Activated CD4-positive, alpha-beta memory T cell treated with anti-CD3 and anti-CD28 coated beads for 36 hours (primary cell): ENCODE measurements at regions not wholly inside any gene's neighbourhood (a gene's known extent, or its start where the extent isn't known, plus 50 kb on each side); places are given as distances from the start of the nearest gene placed in this dataset.
"Not testable (repeated sequence)": the region's sequence is repeated elsewhere in the genome, so short reads cannot be mapped to it uniquely, and the experiment has no call there.

Experiments
- CTCF ChIA-PET: fragments of 350-600 bp; sonication (Branson Sonifier 250); formaldehyde crosslinking; loops from one replicate; lab custom pipeline; 2021; ENCODE audit warnings: antibody characterized with exemption, inconsistent platforms; lab: Charles Lee
- POLR2A ChIA-PET: fragments of 350-600 bp; sonication (Branson Sonifier 250); formaldehyde crosslinking; loops from one replicate; lab custom pipeline; 2021; ENCODE audit warnings: antibody characterized with exemption; lab: Charles Lee
- DNase-seq: peaks from one replicate; pipeline ENCODE4 v3.0.0-alpha.2; 2020
- H3K27ac Mint-ChIP-seq: one replicate; pipeline ENCODE4 v1.8.0; 2021; ENCODE audit warnings: mixed read lengths
- H3K27me3 Mint-ChIP-seq: one replicate; pipeline ENCODE4 v1.8.0; 2021; ENCODE audit warnings: mixed read lengths
- H3K36me3 Mint-ChIP-seq: one replicate; pipeline ENCODE4 v1.8.0; 2021; ENCODE audit warnings: mixed read lengths
- H3K4me1 Mint-ChIP-seq: one replicate; pipeline ENCODE4 v1.8.0; 2021; ENCODE audit warnings: low read depth, mixed read lengths
- H3K4me3 Mint-ChIP-seq: one replicate; pipeline ENCODE4 v1.8.0; 2021; ENCODE audit warnings: mild to moderate bottlenecking, mixed read lengths
- H3K9me3 Mint-ChIP-seq: one replicate; pipeline ENCODE4 v1.8.0; 2021; ENCODE audit warnings: mixed read lengths
- intact Hi-C: fragments of 100-400 bp; cut with micrococcal nuclease; formaldehyde crosslinking; loops from one replicate; pipeline ENCODE4 v1.15.1; 2023

DNA sequence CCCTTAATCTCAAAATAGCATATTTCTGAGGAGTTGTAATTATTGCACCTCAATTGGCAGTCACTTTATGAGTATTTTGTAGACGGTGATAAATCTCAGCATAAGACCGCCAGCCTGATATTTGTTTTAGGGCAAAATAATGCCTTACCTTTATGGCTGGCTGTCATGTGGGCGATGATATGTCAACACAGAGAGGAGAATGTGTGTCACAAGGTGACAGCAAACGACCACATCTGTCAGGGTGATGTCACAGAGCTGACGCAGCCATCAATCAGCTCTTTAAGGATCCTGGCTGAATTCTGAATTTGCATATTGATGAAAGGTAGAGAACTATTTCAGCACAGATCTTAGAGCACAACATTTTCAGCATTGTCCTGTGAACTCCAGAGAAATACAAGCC lies 209.7 kb downstream of the CEP135 start:
- Mint-ChIP-seq H3K36me3 (no peaks in the 10 kb centered on the region), H3K27ac (no peak overlapping the region), H3K4me1 (no peaks in the 10 kb centered on the region), H3K27me3 (peaks cover 9% of the 10 kb centered on the region), H3K4me3 (no peak overlapping the region), H3K9me3 (no peaks in the 10 kb centered on the region)
- intact Hi-C loops: no loop called here
- CTCF ChIA-PET: no interaction called here
- peak; percentile 39 for DNase-seq
- POLR2A ChIA-PET: no interaction called here

GRCh38 chr4:56156141-56156540 lies 207.4 kb downstream of the CEP135 start:
- ChIA-PET CTCF (interaction anchor here (1.3 kb wide), 1 partner anchor 11 kb away, joined by 3 read pairs; no protein-coding TSS in a partner anchor), POLR2A (no interaction called here)
- no peak for DNase-seq
- no peaks in the 10 kb centered on the region for H3K4me1 Mint-ChIP-seq
- H3K9me3 Mint-ChIP-seq: no peaks in the 10 kb centered on the region
- H3K27ac Mint-ChIP-seq: no peak overlapping the region
- no peak overlapping the region for H3K4me3 Mint-ChIP-seq
- no peaks in the 10 kb centered on the region for H3K36me3 Mint-ChIP-seq
- intact Hi-C loops: no loop called here
- peaks cover 11% of the 10 kb centered on the region for H3K27me3 Mint-ChIP-seq

DNA sequence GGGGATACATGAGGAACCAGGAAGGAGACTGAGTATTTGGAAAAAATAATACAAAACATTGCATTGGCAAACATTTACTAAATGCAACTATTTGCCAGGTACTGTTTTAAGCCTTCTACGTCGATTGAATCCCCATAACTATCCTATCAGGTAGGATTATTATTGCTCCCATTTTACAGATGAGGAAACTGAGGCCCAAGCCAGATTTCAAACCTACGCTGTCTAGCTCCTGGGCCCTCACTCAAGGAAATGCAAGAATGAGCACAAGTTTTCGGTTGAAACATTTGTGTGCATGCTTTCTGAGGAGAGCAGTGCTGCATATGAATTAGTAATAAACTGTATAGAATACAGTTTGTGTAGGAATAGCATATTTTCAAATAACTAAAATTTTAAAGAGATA lies 206.7 kb downstream of the CEP135 start:
- no peaks in the 10 kb centered on the region for H3K36me3 Mint-ChIP-seq
- no peaks in the 10 kb centered on the region for H3K9me3 Mint-ChIP-seq
- intact Hi-C loops: no loop called here
- no peak for DNase-seq
- no peak overlapping the region for H3K4me3 Mint-ChIP-seq
- H3K4me1 Mint-ChIP-seq: no peaks in the 10 kb centered on the region
- ChIA-PET CTCF (interaction anchor here (1.3 kb wide), 1 partner anchor 10 kb away, joined by 3 read pairs; no protein-coding TSS in a partner anchor), POLR2A (no interaction called here)
- H3K27me3 Mint-ChIP-seq: peaks cover 11% of the 10 kb centered on the region
- no peak overlapping the region for H3K27ac Mint-ChIP-seq

DNA sequence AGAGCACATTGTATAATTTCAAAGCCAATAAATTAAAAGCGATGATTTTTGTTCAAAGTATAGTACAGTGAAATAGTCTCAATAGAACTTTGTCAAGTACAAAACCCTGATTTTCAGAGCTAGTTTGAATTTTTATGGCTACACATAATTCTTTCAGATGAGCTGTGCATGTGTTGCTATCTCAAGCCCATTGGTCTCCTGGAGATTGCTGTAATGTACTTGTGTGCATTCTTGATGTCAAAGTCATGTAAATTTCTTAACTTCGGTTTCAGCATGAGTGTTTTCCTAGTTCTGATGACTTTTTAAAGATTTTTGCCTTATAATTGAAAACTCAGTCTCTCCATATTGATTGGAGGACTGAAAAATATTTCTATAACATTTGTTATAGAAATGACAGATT lies 200.8 kb downstream of the CEP135 start:
- Mint-ChIP-seq H3K4me3 (no peak overlapping the region), H3K36me3 (no peaks in the 10 kb centered on the region), H3K27me3 (peaks cover 13% of the 10 kb centered on the region), H3K9me3 (no peaks in the 10 kb centered on the region), H3K4me1 (no peaks in the 10 kb centered on the region), H3K27ac (no peak overlapping the region)
- ChIA-PET POLR2A (no interaction called here), CTCF (interaction anchor here (1.6 kb wide), 1 partner anchor 201 kb away, joined by 4 read pairs; the partner anchor contains the start of gene CEP135)
- intact Hi-C loops: no loop called here
- DNase-seq: no peak

DNA sequence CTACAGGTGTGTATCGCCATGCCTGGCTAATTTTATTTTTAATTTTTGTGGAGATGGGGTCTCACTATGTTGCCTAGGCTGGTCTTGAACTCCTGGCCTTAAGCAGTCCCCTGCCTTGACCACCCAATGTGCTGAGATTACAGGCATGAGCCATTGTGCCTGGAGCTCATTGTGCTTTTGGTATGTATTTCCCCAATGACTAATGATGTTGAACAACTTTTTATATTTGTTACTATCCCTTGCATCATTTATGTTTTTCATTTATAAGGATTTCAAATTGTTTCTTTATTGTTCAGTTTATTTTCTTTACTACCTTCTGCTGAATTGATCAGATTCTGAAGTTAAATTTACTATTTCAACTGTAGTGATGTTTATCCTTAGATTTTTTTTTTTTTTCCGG lies 199.7 kb downstream of the CEP135 start:
- no peaks in the 10 kb centered on the region for H3K36me3 Mint-ChIP-seq
- no peak overlapping the region for H3K27ac Mint-ChIP-seq
- no peaks in the 10 kb centered on the region for H3K9me3 Mint-ChIP-seq
- intact Hi-C loops: no loop called here
- no peak for DNase-seq
- peaks cover 9% of the 10 kb centered on the region for H3K27me3 Mint-ChIP-seq
- H3K4me3 Mint-ChIP-seq: no peak overlapping the region
- ChIA-PET CTCF (no interaction called here), POLR2A (no interaction called here)
- H3K4me1 Mint-ChIP-seq: no peaks in the 10 kb centered on the region

- ChIA-PET POLR2A (no interaction called here), CTCF (no interaction called here)
- no peak for DNase-seq
- H3K27me3 Mint-ChIP-seq: peaks cover 6% of the 10 kb centered on the region
- intact Hi-C loops: no loop called here
- no peaks in the 10 kb centered on the region for H3K36me3 Mint-ChIP-seq
- no peak overlapping the region for H3K4me3 Mint-ChIP-seq
- no peaks in the 10 kb centered on the region for H3K4me1 Mint-ChIP-seq
- H3K27ac Mint-ChIP-seq: no peak overlapping the region
- no peaks in the 10 kb centered on the region for H3K9me3 Mint-ChIP-seq
Observed at GRCh38 chr4:56147371-56147770, 198.6 kb downstream of the CEP135 start.

GRCh38 chr4:56146956-56147355 lies 198.2 kb downstream of the CEP135 start:
- peaks cover 6% of the 10 kb centered on the region for H3K27me3 Mint-ChIP-seq
- POLR2A ChIA-PET: no interaction called here
- no peak overlapping the region for H3K4me3 Mint-ChIP-seq
- CTCF ChIA-PET: no interaction called here
- no peaks in the 10 kb centered on the region for H3K9me3 Mint-ChIP-seq
- H3K4me1 Mint-ChIP-seq: no peaks in the 10 kb centered on the region
- intact Hi-C loops: no loop called here
- no peaks in the 10 kb centered on the region for H3K36me3 Mint-ChIP-seq
- DNase-seq: no peak
- H3K27ac Mint-ChIP-seq: no peak overlapping the region

GRCh38 chr4:56142088-56142487 lies 193.3 kb downstream of the CEP135 start:
- intact Hi-C loops: no loop called here
- no peak overlapping the region for H3K27ac Mint-ChIP-seq
- no peaks in the 10 kb centered on the region for H3K9me3 Mint-ChIP-seq
- ChIA-PET POLR2A (no interaction called here), CTCF (no interaction called here)
- no peak overlapping the region for H3K4me3 Mint-ChIP-seq
- DNase-seq: no peak
- peaks cover 6% of the 10 kb centered on the region for H3K27me3 Mint-ChIP-seq
- H3K4me1 Mint-ChIP-seq: no peaks in the 10 kb centered on the region
- no peaks in the 10 kb centered on the region for H3K36me3 Mint-ChIP-seq

DNA sequence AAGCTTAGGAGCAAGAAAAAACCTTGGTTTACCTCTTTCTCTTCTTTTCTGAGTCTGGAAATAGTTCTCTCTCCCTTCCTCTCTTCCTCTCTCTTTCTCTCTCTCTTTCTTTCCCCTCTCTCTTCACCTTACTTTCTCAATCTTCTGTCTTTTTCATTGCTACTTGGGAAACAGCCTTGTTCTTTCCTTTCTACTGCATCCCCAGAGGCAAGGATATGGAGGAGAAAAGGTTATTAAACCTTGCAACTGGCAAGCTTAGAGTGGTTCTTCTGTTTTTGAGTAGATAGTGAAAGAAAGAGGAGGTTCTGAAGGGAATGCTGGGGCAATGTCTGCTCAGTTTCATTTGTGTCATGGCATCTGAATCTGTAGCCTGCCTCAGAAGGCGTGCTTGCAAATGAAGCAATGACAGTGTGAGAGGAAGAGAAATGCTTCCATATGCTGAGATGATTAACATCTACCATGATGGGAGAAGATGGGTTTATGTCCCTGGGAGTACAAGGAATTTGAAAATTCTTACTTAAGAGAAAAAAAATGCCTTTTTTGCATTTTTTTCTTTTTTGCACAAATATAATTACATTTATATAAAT lies 190.6 kb downstream of the CEP135 start:
- H3K27me3 Mint-ChIP-seq: no peaks in the 10 kb centered on the region
- no peak overlapping the region for H3K4me3 Mint-ChIP-seq
- no peaks in the 10 kb centered on the region for H3K9me3 Mint-ChIP-seq
- no peaks in the 10 kb centered on the region for H3K36me3 Mint-ChIP-seq
- ChIA-PET POLR2A (no interaction called here), CTCF (no interaction called here)
- H3K4me1 Mint-ChIP-seq: no peaks in the 10 kb centered on the region
- DNase-seq: no peak
- H3K27ac Mint-ChIP-seq: no peak overlapping the region
- intact Hi-C loops: no loop called here

- H3K27ac Mint-ChIP-seq, H3K36me3 Mint-ChIP-seq, H3K4me3 Mint-ChIP-seq, intact Hi-C loops, DNase-seq, POLR2A ChIA-PET, H3K9me3 Mint-ChIP-seq, CTCF ChIA-PET, H3K4me1 Mint-ChIP-seq, H3K27me3 Mint-ChIP-seq: not testable (repeated sequence)
Observed at GRCh38 chr4:56134834-56135233, 186.1 kb downstream of the CEP135 start.

- ChIA-PET CTCF (interaction anchor here (2.2 kb wide), 1 partner anchor 166 kb away, joined by 9 read pairs; no protein-coding TSS in a partner anchor), POLR2A (no interaction called here)
- Mint-ChIP-seq H3K27ac (no peak overlapping the region), H3K36me3 (no peaks in the 10 kb centered on the region), H3K4me1 (no peaks in the 10 kb centered on the region), H3K4me3 (no peak overlapping the region), H3K27me3 (no peaks in the 10 kb centered on the region), H3K9me3 (no peaks in the 10 kb centered on the region)
- DNase-seq: no peak
- intact Hi-C loops: no loop called here
Observed at GRCh38 chr4:56134266-56134665, 185.5 kb downstream of the CEP135 start.

DNA sequence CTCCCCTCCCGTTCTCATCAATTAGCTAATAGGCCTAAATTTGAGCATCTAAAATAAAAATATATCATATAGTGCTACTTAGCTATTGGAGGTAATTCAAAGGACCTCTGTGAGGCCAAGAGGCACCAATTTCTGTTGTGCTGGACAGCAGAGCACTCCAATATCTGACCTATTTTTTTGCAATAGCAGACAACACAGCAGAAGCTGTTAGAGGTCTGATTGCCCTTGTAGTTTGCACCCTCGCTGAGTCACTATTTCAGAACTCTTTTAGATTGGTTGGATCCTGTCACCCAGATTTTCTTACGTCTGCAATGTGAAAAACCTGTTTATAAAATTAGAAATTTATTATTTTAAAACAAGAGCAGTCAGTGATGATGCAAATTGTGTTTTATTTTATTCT lies 184.1 kb downstream of the CEP135 start:
- H3K4me3 Mint-ChIP-seq: no peak overlapping the region
- no peak overlapping the region for H3K27ac Mint-ChIP-seq
- no peaks in the 10 kb centered on the region for H3K36me3 Mint-ChIP-seq
- POLR2A ChIA-PET: no interaction called here
- H3K9me3 Mint-ChIP-seq: no peaks in the 10 kb centered on the region
- H3K4me1 Mint-ChIP-seq: no peaks in the 10 kb centered on the region
- CTCF ChIA-PET: interaction anchor here (2.2 kb wide), 1 partner anchor 168 kb away, joined by 9 read pairs; no protein-coding TSS in a partner anchor
- H3K27me3 Mint-ChIP-seq: peaks cover under 1% of the 10 kb centered on the region
- DNase-seq: no peak
- intact Hi-C loops: no loop called here

- H3K9me3 Mint-ChIP-seq, intact Hi-C loops, H3K4me3 Mint-ChIP-seq, H3K4me1 Mint-ChIP-seq, H3K36me3 Mint-ChIP-seq, DNase-seq, POLR2A ChIA-PET, H3K27me3 Mint-ChIP-seq, H3K27ac Mint-ChIP-seq: not testable (repeated sequence)
- CTCF ChIA-PET: interaction anchor here (2.2 kb wide), 1 partner anchor 169 kb away, joined by 9 read pairs; no protein-coding TSS in a partner anchor
Observed at GRCh38 chr4:56132188-56132587, 183.4 kb downstream of the CEP135 start.
